ENCODE measurements at regions not wholly inside any gene's neighbourhood (a gene's known extent, or its start where the extent isn't known, plus 50 kb on each side); places are given as distances from the start of the nearest gene placed in this dataset.
"Not testable (repeated sequence)": the region's sequence is repeated elsewhere in the genome, so short reads cannot be mapped to it uniquely, and the experiment has no call there.

DNA sequence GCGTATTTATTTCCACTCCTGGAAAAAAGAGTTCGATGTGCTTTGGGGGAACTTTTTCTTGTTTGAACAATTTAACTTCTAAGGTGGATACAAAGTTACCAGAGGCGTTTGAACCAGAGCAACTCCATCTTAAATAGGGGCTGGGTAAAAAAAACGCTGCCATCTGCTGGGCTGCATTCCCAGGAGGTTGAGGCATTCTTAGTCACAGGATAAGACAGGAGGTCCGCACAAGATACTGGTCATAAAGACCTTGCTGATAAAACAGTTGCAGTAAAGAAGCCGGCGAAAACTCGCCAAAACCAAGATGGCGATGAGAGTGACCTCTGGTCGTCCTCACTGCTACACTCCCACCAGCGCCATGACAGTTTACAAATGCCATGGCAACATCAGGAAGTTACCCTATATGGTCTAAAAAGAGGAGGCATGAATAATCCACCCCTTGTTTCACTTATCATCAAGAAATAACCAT is 91.5 kb downstream of the DISP1 start:
- DNase-seq (ENCODE audit: low spot score); intact Hi-C loops (cut with DNase I): not testable (repeated sequence)

GRCh38 chr1:222909586-222909985 is 94.7 kb downstream of the DISP1 start:
- no peak for DNase-seq (ENCODE audit: low spot score)
- intact Hi-C loops (cut with DNase I), result no loop called here

DNA sequence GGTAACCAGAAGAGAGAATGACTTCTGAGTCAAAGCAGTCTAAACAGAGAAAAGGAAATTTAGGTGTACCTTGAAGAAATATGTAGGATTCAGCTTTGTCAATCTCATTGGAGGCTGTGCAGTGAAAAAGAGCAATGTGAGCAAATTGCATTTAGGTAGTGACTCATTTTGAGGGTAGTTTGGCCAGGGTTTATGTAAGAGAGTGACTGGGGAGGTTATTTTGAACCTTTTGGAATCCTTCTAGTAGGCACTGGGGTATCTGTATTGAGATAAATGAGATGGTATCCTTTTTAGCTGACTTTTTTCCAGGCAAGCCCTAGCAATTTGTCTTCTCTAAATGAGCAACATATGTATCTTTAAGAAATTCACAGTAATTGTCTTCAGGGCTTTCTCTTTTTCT is 95.9 kb downstream of the DISP1 start:
- DNase-seq (ENCODE audit: low spot score), result no peak
- intact Hi-C loops (cut with DNase I), result no loop called here

DNA sequence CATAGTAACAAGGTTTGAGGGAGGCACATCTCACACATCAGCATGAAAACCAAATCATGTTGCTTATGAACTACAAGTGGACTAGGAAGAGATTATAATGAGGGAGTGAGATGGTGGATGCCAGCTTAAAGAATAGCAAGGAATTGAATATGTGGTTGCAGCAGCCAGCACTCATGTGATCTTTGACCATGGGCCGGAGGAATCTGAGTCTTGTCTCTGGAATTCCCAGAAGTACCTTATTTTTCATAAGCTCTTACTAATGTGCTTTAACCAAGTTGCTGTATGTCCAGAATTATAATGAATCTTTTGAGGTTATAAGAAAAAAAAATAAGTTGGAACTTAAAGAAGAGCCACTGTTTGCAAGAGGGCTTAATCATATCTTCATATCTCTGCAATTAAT is 97.0 kb downstream of the DISP1 start:
- intact Hi-C loops (cut with DNase I), result no loop called here
- DNase-seq (ENCODE audit: low spot score), result no peak

DNA sequence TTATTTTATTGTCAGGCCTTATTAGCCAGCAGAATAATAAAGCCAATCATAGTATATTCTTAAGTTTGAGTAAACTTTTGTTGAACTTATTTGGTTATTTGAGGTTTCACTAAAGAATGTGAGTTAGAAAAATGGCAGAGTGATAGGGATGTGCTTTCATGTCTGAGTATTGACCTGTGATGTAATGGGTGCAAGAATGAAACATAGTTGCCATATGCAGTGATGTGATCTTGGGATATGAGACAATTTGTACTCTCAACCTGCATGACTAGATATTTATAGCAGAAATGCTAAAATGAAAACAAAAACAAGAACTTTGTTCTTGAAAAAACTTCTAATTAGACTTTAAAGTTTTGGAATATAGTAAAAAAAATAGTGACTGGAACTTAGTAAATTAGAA is 97.9 kb downstream of the DISP1 start:
- intact Hi-C loops (cut with DNase I), result no loop called here
- no peak for DNase-seq (ENCODE audit: low spot score)

- intact Hi-C loops (cut with DNase I), result no loop called here
- no peak for DNase-seq (ENCODE audit: low spot score)
Measured at GRCh38 chr1:222914861-222915632, 100.2 kb downstream of the DISP1 start.

- no peak for DNase-seq (ENCODE audit: low spot score)
- intact Hi-C loops (cut with DNase I), result no loop called here
Measured at GRCh38 chr1:222916100-222916499, 101.3 kb downstream of the DISP1 start.

DNA sequence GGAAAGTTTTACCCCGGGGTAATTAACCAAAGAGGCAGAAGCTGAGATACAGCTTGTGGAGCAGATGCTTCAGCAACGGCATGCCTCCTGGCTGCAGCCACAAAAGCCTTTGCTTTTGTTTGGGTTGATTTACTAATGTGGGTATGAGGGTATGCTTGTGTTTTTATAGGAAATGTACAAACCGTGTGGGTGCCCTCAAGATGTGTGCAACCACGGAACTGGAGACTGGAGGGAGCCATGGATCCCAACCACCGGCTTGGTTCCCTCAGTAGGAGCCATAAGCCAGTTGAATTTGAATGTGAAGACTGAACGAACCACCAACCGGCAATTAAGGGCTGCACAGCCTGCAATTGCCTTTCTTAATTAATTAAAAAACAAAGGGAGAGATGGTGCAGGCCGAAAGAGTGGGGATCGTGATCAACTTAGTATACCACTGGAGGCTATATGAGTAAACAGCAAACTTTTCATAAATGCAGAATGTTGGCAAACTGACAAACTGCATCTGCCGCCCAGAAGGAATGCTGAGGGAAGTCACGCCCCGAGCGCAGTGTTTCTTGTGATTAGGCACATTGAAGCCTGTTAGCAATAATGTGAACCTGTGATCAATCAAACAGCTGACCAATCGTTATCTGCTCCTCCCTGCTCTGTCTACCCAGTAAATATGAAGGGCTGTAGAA is 104.1 kb downstream of the DISP1 start:
- intact Hi-C loops (cut with DNase I), result no loop called here
- no peak for DNase-seq (ENCODE audit: low spot score)

DNA sequence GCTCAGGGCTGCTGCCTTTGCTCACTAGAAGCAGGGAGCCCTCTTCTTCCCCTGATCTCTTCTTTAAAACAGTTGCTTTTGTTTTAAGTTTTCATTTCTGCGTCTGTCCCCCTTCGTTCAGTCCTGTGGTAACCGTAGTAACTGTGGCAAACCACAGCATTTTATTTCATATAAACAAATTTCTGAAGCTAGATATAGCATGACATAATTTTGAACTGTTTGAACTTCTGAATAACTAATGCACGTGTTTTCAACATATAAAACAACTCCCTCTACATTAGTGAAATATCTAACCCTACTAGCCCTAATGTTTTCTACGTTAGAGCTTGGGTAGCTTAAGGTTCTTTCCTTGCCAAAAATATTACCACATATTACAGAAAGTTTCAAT is 104.6 kb downstream of the DISP1 start:
- no peak for DNase-seq (ENCODE audit: low spot score)
- intact Hi-C loops (cut with DNase I), result no loop called here

GRCh38 chr1:222920169-222920568 is 105.3 kb downstream of the DISP1 start:
- intact Hi-C loops (cut with DNase I), result no loop called here
- no peak for DNase-seq (ENCODE audit: low spot score)

GRCh38 chr1:222921945-222922344 is 107.1 kb downstream of the DISP1 start:
- intact Hi-C loops (cut with DNase I), result no loop called here
- no peak for DNase-seq (ENCODE audit: low spot score)

GRCh38 chr1:222923506-222923905 is 108.7 kb downstream of the DISP1 start:
- intact Hi-C loops (cut with DNase I), result no loop called here
- no peak for DNase-seq (ENCODE audit: low spot score)

- intact Hi-C loops (cut with DNase I), result no loop called here
- DNase-seq (ENCODE audit: low spot score), result no peak
Measured at GRCh38 chr1:222924136-222924706, 109.4 kb downstream of the DISP1 start.

- DNase-seq (ENCODE audit: low spot score), result no peak
- intact Hi-C loops (cut with DNase I), result no loop called here
Measured at GRCh38 chr1:222926566-222926965, 111.7 kb downstream of the DISP1 start.

DNA sequence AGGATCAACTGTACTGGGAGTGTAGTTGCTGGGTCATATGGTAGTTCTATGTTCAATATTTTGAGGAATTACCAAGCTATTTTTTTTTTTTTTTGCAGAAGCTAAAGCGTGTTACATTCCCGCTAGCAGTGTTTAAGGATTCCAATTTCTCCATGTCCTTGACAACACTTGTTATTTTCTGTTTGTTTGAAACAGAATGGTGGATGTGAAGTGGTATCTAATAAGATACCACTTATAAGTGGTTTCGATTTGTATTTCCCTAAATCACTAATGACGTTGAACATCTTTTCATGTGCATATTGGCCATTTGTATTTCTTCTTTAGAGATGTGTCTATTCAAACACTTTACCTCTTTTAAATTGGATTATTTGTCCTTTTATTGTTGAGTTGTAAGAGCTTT is 112.2 kb downstream of the DISP1 start:
- DNase-seq (ENCODE audit: low spot score), result no peak
- intact Hi-C loops (cut with DNase I), result no loop called here

DNA sequence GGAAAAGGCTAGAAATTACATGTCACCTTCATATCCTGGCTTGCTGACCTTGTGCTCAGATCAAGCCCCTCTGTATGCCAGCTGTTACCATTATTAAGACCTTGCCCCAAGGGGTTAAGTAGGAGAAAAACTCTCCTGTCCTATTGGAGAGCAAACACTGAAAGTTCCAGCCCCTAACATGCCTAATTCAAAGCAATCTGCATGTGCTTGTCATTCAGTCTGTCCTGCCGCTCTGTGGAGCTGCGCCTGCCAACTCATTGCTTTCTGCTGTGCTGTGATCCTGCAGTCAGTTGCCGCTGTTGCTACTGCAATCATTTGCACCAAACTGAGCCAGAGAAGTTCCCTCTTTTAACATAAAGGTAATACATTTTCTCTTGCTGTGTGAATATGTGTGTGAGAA is 113.4 kb downstream of the DISP1 start:
- DNase-seq (ENCODE audit: low spot score), result no peak

DNA sequence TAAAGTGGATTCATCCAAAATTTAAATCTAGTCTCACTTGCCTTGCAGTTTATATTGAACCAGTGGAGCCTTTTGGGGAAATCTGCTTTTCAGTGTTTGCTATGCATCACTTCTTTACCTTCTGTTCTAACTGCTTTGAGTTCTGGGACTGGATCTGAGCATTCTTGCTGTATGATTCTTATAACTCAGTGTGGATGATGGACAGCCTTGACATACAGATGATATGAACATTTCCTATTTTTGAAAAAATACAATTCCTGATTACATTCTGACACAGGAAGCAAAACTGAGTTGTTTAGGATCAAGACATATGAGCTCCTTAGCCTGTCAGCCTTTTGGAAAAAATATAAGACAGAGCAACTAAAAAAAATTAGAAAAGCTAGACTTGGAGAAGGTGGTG is 115.2 kb downstream of the DISP1 start:
- intact Hi-C loops (cut with DNase I), result no loop called here
- no peak for DNase-seq (ENCODE audit: low spot score)

More for the DNA sequence above, 113.4 kb downstream of the DISP1 start:
- intact Hi-C loops (cut with DNase I), result no loop called here

- DNase-seq (ENCODE audit: low spot score), result no peak
- intact Hi-C loops (cut with DNase I), result no loop called here
Measured at GRCh38 chr1:222931023-222931422, 116.2 kb downstream of the DISP1 start.

DNA sequence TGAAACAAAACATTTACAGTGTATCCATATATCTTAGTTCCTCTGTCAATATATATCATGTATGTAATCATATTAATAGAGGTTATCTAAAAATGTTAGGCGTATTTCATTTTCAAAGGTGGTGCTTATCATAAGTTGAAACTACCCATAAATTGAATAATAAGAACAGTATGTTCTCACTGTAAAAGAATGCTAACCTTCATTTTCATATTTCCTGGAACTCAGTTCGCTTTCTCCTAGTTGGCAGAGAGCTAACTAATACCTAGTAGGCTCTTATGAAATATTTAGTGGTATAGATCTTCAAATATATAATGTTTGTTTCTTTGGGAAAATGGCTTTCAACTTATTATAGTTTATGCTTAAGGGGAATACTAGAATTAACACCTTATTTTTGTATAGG is 118.4 kb downstream of the DISP1 start:
- intact Hi-C loops (cut with DNase I), result no loop called here
- no peak for DNase-seq (ENCODE audit: low spot score)

GRCh38 chr1:222935239-222935900 is 120.5 kb downstream of the DISP1 start:
- no peak for DNase-seq (ENCODE audit: low spot score)
- intact Hi-C loops (cut with DNase I), result no loop called here
